ENCODE measurements at regions not wholly inside any gene's neighbourhood (a gene's known extent, or its start where the extent isn't known, plus 50 kb on each side); places are given as distances from the start of the nearest gene placed in this dataset.

- Mint-ChIP-seq H3K4me1 (ENCODE audit: low read depth, unreplicated experiment) (no peaks in the 10 kb centered on the region), H3K4me3 (ENCODE audit: low read depth, unreplicated experiment) (no peak overlapping the region), H3K27ac (ENCODE audit: unreplicated experiment) (no peak overlapping the region), H3K27me3 (ENCODE audit: unreplicated experiment) (peaks cover 21% of the 10 kb centered on the region), H3K36me3 (ENCODE audit: insufficient read depth, unreplicated experiment) (no peaks in the 10 kb centered on the region), H3K9me3 (ENCODE audit: low read depth, unreplicated experiment) (peaks cover 2% of the 10 kb centered on the region)
- CTCF ChIA-PET: no interaction called here
- no peak for TF ChIP-seq CTCF (IDR thresholded peaks at IDR 0.05; ENCODE audit: unreplicated experiment)
- BruUV-seq (replicated peaks): no TSS peak
- DNase-seq: no peak
- intact Hi-C loops (cut with micrococcal nuclease; ENCODE audit: unreplicated experiment): no loop called here
Observed at GRCh38 chr3:24713516-24713915, 218.9 kb upstream of the THRB start.

DNA sequence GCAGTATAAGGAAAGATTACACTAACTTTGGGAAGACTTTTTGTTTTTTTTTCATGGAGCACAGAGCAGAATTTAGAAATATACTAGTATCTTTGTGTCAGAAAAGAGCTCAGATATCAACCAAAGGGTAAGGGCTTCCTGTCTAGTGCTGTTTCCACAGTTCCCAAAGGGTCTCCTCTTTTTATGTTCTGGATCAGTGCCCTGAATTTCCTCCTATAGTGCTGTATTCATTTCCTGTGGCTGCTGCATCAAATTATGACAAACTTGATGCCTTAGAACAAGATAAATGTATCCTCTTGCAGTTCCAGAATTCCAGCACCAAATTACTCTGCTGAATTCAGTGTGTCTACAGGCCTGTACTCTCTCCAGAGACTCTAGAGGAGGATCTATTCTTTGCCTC, 219.8 kb upstream of the THRB start:
- H3K27me3 Mint-ChIP-seq (ENCODE audit: unreplicated experiment): peaks cover 12% of the 10 kb centered on the region
- intact Hi-C loops (cut with micrococcal nuclease; ENCODE audit: unreplicated experiment): no loop called here
- H3K4me3 Mint-ChIP-seq (ENCODE audit: low read depth, unreplicated experiment): no peak overlapping the region
- H3K4me1 Mint-ChIP-seq (ENCODE audit: low read depth, unreplicated experiment): no peaks in the 10 kb centered on the region
- CTCF ChIA-PET: no interaction called here
- BruUV-seq (replicated peaks): no TSS peak
- no peaks in the 10 kb centered on the region for H3K36me3 Mint-ChIP-seq (ENCODE audit: insufficient read depth, unreplicated experiment)
- TF ChIP-seq CTCF (IDR thresholded peaks at IDR 0.05; ENCODE audit: unreplicated experiment): no peak
- H3K9me3 Mint-ChIP-seq (ENCODE audit: low read depth, unreplicated experiment): peaks cover 2% of the 10 kb centered on the region
- DNase-seq: no peak
- H3K27ac Mint-ChIP-seq (ENCODE audit: unreplicated experiment): no peak overlapping the region

DNA sequence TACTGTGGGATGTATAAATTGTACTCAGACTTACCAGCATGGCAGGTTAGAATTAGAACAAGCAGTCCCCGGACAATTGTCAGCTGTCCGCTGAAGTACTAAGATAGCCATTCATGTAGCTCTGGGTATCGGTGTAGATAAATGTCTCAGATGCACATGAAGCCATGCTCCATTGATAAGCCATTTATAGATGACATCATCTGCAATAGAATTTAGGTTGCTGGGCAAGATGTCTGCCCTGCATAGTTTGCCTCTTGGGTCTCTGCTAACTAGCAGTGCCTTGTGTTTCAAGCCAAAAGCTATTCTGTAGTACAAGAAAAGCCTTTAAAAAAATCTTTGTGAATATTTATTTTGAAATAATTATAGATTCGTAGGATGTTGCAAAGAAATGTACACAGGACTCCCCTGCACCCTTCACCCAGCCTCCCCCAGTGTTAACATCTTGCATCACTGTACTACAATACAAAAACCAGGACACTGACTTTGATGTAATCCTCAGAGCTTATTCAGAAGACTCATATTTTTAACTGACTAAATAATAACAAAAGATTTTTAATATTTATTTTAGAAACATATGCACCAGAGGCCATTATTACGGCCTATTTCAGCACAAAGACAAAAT, 220.6 kb upstream of the THRB start:
- no peak overlapping the region for H3K4me3 Mint-ChIP-seq (ENCODE audit: low read depth, unreplicated experiment)
- H3K27me3 Mint-ChIP-seq (ENCODE audit: unreplicated experiment): peaks cover 3% of the 10 kb centered on the region
- no peak for DNase-seq
- H3K36me3 Mint-ChIP-seq (ENCODE audit: insufficient read depth, unreplicated experiment): no peaks in the 10 kb centered on the region
- TF ChIP-seq CTCF (IDR thresholded peaks at IDR 0.05; ENCODE audit: unreplicated experiment): no peak
- H3K9me3 Mint-ChIP-seq (ENCODE audit: low read depth, unreplicated experiment): no peaks in the 10 kb centered on the region
- intact Hi-C loops (cut with micrococcal nuclease; ENCODE audit: unreplicated experiment): no loop called here
- no TSS peak for BruUV-seq (replicated peaks)
- CTCF ChIA-PET: no interaction called here
- H3K27ac Mint-ChIP-seq (ENCODE audit: unreplicated experiment): no peak overlapping the region
- H3K4me1 Mint-ChIP-seq (ENCODE audit: low read depth, unreplicated experiment): no peaks in the 10 kb centered on the region

- DNase-seq: no peak
- H3K9me3 Mint-ChIP-seq (ENCODE audit: low read depth, unreplicated experiment): no peaks in the 10 kb centered on the region
- no peaks in the 10 kb centered on the region for H3K36me3 Mint-ChIP-seq (ENCODE audit: insufficient read depth, unreplicated experiment)
- TF ChIP-seq CTCF (IDR thresholded peaks at IDR 0.05; ENCODE audit: unreplicated experiment): no peak
- H3K27ac Mint-ChIP-seq (ENCODE audit: unreplicated experiment): no peak overlapping the region
- intact Hi-C loops (cut with micrococcal nuclease; ENCODE audit: unreplicated experiment): no loop called here
- no peak overlapping the region for H3K4me3 Mint-ChIP-seq (ENCODE audit: low read depth, unreplicated experiment)
- BruUV-seq (replicated peaks): no TSS peak
- no peaks in the 10 kb centered on the region for H3K4me1 Mint-ChIP-seq (ENCODE audit: low read depth, unreplicated experiment)
- H3K27me3 Mint-ChIP-seq (ENCODE audit: unreplicated experiment): no peaks in the 10 kb centered on the region
- CTCF ChIA-PET: interaction anchor here (0.6 kb wide), 1 partner anchor 78 kb away, joined by 3 read pairs; no protein-coding TSS in a partner anchor
Observed at GRCh38 chr3:24722087-24722486, 227.4 kb upstream of the THRB start.

Data from Calu3 (cell line).